Tibial artery (tissue), 4 donors: ENCODE measurements at regions not wholly inside any gene's neighbourhood (a gene's known extent, or its start where the extent isn't known, plus 50 kb on each side); places are given as distances from the start of the nearest gene placed in this dataset.

Experiments used
- DNase-seq, 2 donors: peaks; one replicate each; pipeline ENCODE4 v3.0.0-alpha.2; 2019
- H3K27ac ChIP-seq, 2 donors: fragments of 200-600 bp; sonication (generic) in 1 of 2; 1 replicate in 1 of 2; 2 replicates in 1 of 2; pipeline ENCODE4 v1.5.1; 2018 to 2019; ENCODE audit warnings: mild to moderate bottlenecking in 1 of 2
- H3K27me3 ChIP-seq, 2 donors: fragments of 200-600 bp; sonication (generic) in 1 of 2; one replicate each; pipeline versions ENCODE4 v1.5.1 to v1.6.0; 2016 to 2019
- H3K36me3 ChIP-seq, 3 donors: fragments of 200-600 bp; sonication (generic) in 2 of 3; one replicate each; pipeline ENCODE4 v1.5.1; 2016 to 2019; ENCODE audit warnings: mild to moderate bottlenecking in 2 of 3
- H3K4me1 ChIP-seq, 4 donors: fragments of 200-600 bp; sonication (generic) in 2 of 4; 1 replicate in 3 of 4; 2 replicates in 1 of 4; pipeline ENCODE4 v1.5.1; 2016 to 2019
- H3K4me3 ChIP-seq, 2 donors: fragments of 200-600 bp; sonication (generic) in 1 of 2; 1 replicate in 1 of 2; 2 replicates in 1 of 2; pipeline ENCODE4 v1.5.1; 2018 to 2019; ENCODE audit warnings: mild to moderate bottlenecking in 2 of 2
- H3K9me3 ChIP-seq, 3 donors: fragments of 200-600 bp; sonication (generic) in 1 of 3; one replicate each; pipeline ENCODE4 v1.5.1; 2016 to 2019
- intact Hi-C: fragments of 100-400 bp; cut with DNase I; formaldehyde crosslinking; loops from one replicate; pipeline ENCODE4 v1.15.0; 2023; ENCODE audit warnings: low total_unique reads
- TF ChIP-seq, protein P1 (sequence below), 2 experiments: fragments of 200-600 bp in 1 of 2; fragments of 450-650 bp in 1 of 2; IDR thresholded peaks; one replicate each; pipeline ENCODE4 v1.5.1; 2017 to 2019; ENCODE audit warnings: antibody characterized with exemption in 2 of 2, mild to moderate bottlenecking in 1 of 2, moderate library complexity in 1 of 2

DNA sequence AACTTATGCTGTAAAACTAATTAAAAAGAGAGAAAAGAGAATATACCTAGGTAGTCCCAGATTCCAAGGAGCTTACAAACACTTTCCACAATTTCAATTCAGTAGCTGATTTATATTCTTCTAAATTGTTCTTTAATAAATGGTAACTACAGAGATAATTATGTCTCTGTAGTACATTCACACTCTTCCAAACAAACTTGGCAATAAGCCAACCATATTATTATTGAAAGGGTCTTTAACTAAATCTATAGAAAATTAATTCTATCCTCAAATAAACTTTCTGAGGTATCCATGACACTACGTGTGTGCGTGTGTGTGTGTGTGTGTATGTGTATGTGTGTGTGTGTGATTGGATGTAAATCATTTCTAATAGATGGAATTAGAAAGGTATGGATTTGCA lies 217.4 kb upstream of the EYS start:
- no peak for DNase-seq
- TF ChIP-seq, protein P1, sequence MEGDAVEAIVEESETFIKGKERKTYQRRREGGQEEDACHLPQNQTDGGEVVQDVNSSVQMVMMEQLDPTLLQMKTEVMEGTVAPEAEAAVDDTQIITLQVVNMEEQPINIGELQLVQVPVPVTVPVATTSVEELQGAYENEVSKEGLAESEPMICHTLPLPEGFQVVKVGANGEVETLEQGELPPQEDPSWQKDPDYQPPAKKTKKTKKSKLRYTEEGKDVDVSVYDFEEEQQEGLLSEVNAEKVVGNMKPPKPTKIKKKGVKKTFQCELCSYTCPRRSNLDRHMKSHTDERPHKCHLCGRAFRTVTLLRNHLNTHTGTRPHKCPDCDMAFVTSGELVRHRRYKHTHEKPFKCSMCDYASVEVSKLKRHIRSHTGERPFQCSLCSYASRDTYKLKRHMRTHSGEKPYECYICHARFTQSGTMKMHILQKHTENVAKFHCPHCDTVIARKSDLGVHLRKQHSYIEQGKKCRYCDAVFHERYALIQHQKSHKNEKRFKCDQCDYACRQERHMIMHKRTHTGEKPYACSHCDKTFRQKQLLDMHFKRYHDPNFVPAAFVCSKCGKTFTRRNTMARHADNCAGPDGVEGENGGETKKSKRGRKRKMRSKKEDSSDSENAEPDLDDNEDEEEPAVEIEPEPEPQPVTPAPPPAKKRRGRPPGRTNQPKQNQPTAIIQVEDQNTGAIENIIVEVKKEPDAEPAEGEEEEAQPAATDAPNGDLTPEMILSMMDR (IDR thresholded peaks at IDR 0.05), result no peak
- H3K27ac ChIP-seq, result no peak overlapping the region
- no peaks in the 10 kb centered on the region for H3K36me3 ChIP-seq
- H3K4me1 ChIP-seq, result no peaks in the 10 kb centered on the region
- H3K27me3 ChIP-seq, result no peaks in the 10 kb centered on the region
- intact Hi-C loops, result no loop called here
- no peaks in the 10 kb centered on the region for H3K9me3 ChIP-seq
- no peak overlapping the region for H3K4me3 ChIP-seq

DNA sequence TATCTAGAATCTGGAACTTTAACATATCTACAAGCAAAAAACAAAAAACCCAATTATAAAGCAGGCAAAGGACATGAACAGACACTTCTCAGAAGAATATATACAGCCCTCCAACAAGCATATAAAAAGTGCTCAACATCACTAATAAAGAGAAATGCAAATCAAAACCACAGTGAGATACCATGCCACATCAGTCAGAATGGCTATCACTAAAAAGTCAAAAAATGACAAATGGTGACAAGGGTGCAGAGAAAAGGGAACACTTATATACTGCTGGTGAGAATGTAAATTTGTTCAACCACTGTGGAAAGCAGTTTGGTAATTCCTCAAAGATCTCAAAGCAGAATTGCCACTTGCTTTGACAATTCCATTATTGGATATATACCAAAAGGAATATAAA lies 215.0 kb upstream of the EYS start:
- DNase-seq, result no peak
- no peaks in the 10 kb centered on the region for H3K27me3 ChIP-seq
- TF ChIP-seq, protein P1 (IDR thresholded peaks at IDR 0.05), result no peak

DNA sequence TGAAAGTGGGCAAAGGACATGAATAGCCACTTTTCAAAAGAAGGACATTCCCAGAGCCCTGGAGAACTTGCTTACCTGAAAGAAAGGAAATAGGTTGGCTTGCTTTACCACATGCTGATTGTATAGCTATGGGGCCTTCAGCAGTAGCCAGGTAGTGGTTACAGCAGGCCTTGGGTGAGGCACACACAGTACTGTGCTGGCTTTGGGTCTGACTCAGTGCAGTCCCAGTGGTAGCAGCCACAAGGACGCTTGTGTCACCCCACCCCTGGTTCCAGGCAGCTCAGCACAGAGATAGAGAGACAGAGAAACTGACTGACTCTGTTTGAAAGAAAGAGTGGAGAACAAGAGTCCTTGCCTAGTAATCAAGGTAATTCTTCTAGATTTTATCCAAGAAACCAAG lies 201.0 kb upstream of the EYS start:
- no peak overlapping the region for H3K4me3 ChIP-seq
- DNase-seq, result no peak
- TF ChIP-seq, protein P1 (IDR thresholded peaks at IDR 0.05), result no peak
- H3K4me1 ChIP-seq, result no peaks in the 10 kb centered on the region
- H3K27me3 ChIP-seq, result no peaks in the 10 kb centered on the region
- intact Hi-C loops, result no loop called here
- H3K27ac ChIP-seq, result no peak overlapping the region
- no peaks in the 10 kb centered on the region for H3K9me3 ChIP-seq
- H3K36me3 ChIP-seq, result no peaks in the 10 kb centered on the region

More for the DNA sequence above, 215.0 kb upstream of the EYS start:
- no peak overlapping the region for H3K4me3 ChIP-seq
- no peaks in the 10 kb centered on the region for H3K36me3 ChIP-seq
- intact Hi-C loops, result no loop called here
- no peaks in the 10 kb centered on the region for H3K9me3 ChIP-seq
- H3K27ac ChIP-seq, result no peak overlapping the region
- H3K4me1 ChIP-seq, result no peaks in the 10 kb centered on the region

DNA sequence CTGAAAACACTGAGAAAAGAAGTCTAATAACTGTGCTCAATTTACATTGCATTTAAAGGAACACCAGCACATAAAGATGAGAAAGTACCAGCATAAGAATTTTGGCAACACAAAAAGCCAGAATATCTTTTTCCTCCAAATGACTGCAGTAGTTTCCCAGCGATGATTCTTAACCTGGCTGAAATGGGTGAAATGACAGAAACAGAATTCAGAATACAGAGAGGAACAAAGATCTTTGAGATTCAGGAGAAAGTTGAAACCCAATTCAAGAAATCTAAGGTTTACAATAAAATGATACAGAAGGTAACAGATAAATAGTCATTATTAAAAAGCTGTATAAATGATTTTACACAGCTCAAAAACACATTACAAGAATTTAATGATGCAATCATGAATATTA lies 197.0 kb upstream of the EYS start:
- Histone ChIP-seq H3K27me3 (no peaks in the 10 kb centered on the region), H3K9me3 (no peaks in the 10 kb centered on the region), H3K4me3 (no peak overlapping the region), H3K36me3 (no peaks in the 10 kb centered on the region), H3K4me1 (no peaks in the 10 kb centered on the region), H3K27ac (no peak overlapping the region)
- intact Hi-C loops, result no loop called here
- TF ChIP-seq, protein P1 (IDR thresholded peaks at IDR 0.05), result no peak
- DNase-seq, result no peak

DNA sequence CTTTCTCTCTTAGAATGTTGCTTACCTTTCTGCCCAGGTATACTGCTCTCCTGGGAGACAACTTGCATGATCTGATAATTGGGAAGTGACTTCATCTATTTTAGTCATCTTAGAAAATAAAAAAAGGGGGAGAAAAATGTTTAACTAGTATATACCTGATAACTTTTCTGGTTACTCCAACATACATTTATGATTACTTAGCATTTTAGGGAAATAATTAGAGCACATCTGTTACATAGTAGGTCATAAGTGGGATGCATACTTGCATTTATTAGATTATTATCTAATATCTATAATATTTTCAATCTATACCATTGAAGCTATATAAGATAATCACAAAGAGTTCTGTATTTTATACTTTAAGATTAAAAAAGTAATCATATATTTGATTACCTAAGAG lies 193.9 kb upstream of the EYS start:
- no peaks in the 10 kb centered on the region for H3K27me3 ChIP-seq

More for the DNA sequence above, 193.9 kb upstream of the EYS start:
- intact Hi-C loops, result no loop called here
- TF ChIP-seq, protein P1 (IDR thresholded peaks at IDR 0.05), result no peak
- no peaks in the 10 kb centered on the region for H3K36me3 ChIP-seq
- H3K4me1 ChIP-seq, result no peaks in the 10 kb centered on the region
- no peak overlapping the region for H3K4me3 ChIP-seq
- no peaks in the 10 kb centered on the region for H3K9me3 ChIP-seq
- no peak overlapping the region for H3K27ac ChIP-seq
- DNase-seq, result no peak
